ENCODE measurements at regions not wholly inside any gene's neighbourhood (a gene's known extent, or its start where the extent isn't known, plus 50 kb on each side); places are given as distances from the start of the nearest gene placed in this dataset.
A peak's percentile ranks its signal among the peaks of the same experiment; 100 is the strongest.

- no peak for DNase-seq (ENCODE audit: extremely low spot score, unreplicated experiment)
- no peaks in the 10 kb centered on the region for H3K27me3 Mint-ChIP-seq
- no peak for TF ChIP-seq CTCF (conservative IDR thresholded peaks at IDR 0.05)
- no peak overlapping the region for H3K4me3 Mint-ChIP-seq
- H3K9me3 Mint-ChIP-seq, result no peaks in the 10 kb centered on the region
- H3K36me3 Mint-ChIP-seq, result no peaks in the 10 kb centered on the region
- no peak overlapping the region for H3K27ac Mint-ChIP-seq
- no peaks in the 10 kb centered on the region for H3K4me1 Mint-ChIP-seq (ENCODE audit: unreplicated experiment)
Observed at GRCh38 chr3:161748049-161748448, 251.4 kb downstream of the OTOL1 start.

DNA sequence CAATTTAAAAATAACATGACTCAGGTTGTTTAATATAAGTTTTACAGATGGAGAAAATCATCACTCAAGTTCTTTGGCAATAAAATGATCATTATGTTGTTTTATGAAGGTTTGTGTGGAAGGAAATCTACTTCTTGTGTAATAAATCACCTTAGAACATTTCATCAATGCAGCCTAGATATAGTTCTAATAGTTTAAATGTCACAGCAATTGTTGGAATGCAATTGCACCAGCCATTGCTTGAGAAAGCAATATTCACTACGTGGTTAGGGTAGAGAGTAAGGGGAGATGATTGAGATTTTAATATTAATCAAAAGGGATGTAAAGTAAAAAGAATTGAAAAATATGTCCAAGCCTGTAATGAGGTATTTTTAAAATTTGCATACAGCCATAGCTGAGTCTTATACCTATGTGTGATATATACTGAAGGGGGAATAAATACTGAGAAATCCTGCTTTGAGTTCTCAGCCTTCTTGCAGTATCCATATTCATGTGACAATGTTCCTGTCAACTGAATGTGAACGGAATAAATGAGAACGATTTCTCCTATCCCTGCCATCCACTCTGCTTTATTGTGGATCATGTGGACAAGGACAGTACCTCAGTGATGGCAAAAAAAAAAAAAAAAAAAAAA lies 257.9 kb downstream of the OTOL1 start:
- Mint-ChIP-seq H3K4me1 (ENCODE audit: unreplicated experiment) (no peaks in the 10 kb centered on the region), H3K9me3 (no peaks in the 10 kb centered on the region), H3K4me3 (no peak overlapping the region), H3K36me3 (no peaks in the 10 kb centered on the region), H3K27ac (no peak overlapping the region), H3K27me3 (no peaks in the 10 kb centered on the region)
- no peak for DNase-seq (ENCODE audit: extremely low spot score, unreplicated experiment)
- TF ChIP-seq CTCF (conservative IDR thresholded peaks at IDR 0.05), result no peak

- H3K36me3 Mint-ChIP-seq, result no peaks in the 10 kb centered on the region
- H3K4me3 Mint-ChIP-seq, result no peak overlapping the region
- no peak for TF ChIP-seq CTCF (conservative IDR thresholded peaks at IDR 0.05)
- DNase-seq (ENCODE audit: extremely low spot score, unreplicated experiment), result no peak
- no peak overlapping the region for H3K27ac Mint-ChIP-seq
- H3K4me1 Mint-ChIP-seq (ENCODE audit: unreplicated experiment), result no peaks in the 10 kb centered on the region
- H3K27me3 Mint-ChIP-seq, result no peaks in the 10 kb centered on the region
- H3K9me3 Mint-ChIP-seq, result no peaks in the 10 kb centered on the region
Observed at GRCh38 chr3:161759444-161759843, 262.8 kb downstream of the OTOL1 start.

DNA sequence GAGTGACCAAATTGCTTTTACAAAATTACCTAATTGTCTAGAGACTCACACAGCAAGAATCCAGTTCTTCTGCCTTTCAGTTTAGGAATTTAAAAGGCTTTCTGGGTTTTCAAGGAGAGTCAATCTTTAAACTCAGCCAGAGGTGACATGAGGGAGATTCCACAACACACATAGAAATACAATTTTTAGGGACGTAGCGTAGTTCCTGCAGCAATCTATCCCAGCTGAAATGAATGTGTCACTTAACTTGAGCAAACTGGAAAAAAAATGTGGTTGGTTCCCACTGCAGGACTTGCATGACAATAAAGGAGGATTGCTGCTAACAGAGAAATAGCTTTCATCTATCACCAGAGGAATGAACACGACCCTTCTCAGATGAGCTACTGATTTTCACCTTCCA lies 269.7 kb downstream of the OTOL1 start:
- H3K4me1 Mint-ChIP-seq (ENCODE audit: unreplicated experiment), result no peaks in the 10 kb centered on the region
- H3K4me3 Mint-ChIP-seq, result no peak overlapping the region
- H3K27ac Mint-ChIP-seq, result peak overlapping the region; percentile 27
- no peaks in the 10 kb centered on the region for H3K27me3 Mint-ChIP-seq
- H3K36me3 Mint-ChIP-seq, result no peaks in the 10 kb centered on the region
- no peaks in the 10 kb centered on the region for H3K9me3 Mint-ChIP-seq
- no peak for DNase-seq (ENCODE audit: extremely low spot score, unreplicated experiment)
- no peak for TF ChIP-seq CTCF (conservative IDR thresholded peaks at IDR 0.05)

GRCh38 chr3:161770484-161771386 lies 274.1 kb downstream of the OTOL1 start:
- no peaks in the 10 kb centered on the region for H3K36me3 Mint-ChIP-seq
- DNase-seq (ENCODE audit: extremely low spot score, unreplicated experiment), result no peak
- H3K4me1 Mint-ChIP-seq (ENCODE audit: unreplicated experiment), result no peaks in the 10 kb centered on the region
- no peak overlapping the region for H3K27ac Mint-ChIP-seq
- H3K27me3 Mint-ChIP-seq, result no peaks in the 10 kb centered on the region
- H3K4me3 Mint-ChIP-seq, result no peak overlapping the region
- H3K9me3 Mint-ChIP-seq, result no peaks in the 10 kb centered on the region
- no peak for TF ChIP-seq CTCF (conservative IDR thresholded peaks at IDR 0.05)

All from type B pancreatic cell (in vitro differentiated cells).